ENCODE measurements at regions not wholly inside any gene's neighbourhood (a gene's known extent, or its start where the extent isn't known, plus 50 kb on each side); places are given as distances from the start of the nearest gene placed in this dataset.
"Not testable (repeated sequence)": the region's sequence is repeated elsewhere in the genome, so short reads cannot be mapped to it uniquely, and the experiment has no call there.

DNA sequence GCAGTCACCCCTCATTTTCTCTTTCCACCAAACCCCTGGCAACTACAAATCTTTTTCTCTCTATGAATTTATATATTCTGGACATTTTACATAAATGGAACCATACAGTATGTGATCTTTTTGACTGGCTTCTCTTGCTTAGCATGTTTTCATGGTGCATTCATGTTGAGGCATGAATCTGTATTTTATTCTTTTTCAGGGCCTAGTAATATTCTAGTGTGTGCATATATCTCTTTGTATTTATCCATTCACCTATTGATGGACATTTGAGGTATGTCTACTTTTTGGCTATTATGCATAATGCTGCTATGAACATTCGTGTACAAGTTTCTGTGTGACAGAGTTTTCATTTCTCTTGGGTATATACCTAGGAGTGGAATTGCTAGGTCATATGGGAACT is 78.2 kb downstream of the HACD1 start:
- DNase-seq: no peak

DNA sequence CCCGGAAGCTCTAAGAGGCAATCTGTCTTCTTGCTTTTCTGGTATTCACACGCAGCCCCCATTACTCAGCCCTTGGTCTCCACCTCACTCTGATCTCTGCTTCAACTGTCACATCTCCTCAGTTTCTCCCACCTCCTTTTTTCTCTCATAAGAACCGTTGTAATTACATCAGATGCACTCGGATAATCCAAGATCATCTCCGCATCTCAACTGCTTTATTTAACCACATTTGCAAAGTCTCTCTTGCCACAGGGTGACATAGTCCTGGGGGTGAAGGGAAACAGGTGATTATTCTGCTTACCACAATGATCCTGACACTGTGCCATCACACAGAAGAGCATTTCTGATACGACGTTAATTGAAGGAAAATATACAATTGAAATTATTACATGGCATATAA is 79.9 kb downstream of the HACD1 start:
- DNase-seq: no peak

DNA sequence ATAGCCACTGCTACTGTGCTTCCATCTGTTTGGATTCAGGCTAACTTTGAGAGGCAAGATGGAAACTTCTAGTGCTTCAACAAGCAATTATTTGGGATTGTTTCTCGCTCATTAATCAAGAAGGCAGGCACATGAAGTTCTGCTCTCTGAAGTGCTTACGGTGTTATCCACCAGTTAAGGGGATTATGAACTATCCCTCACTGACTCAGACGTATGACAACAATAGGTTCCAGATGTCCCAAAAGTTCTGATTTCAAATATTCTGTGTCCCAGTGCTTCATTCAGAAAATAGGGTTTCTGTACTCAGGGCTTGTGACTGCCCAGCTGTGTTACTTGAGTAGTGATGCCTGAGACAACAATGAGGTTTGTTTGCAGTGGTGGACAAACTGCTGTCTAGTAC is 81.0 kb downstream of the HACD1 start:
- DNase-seq: no peak

DNA sequence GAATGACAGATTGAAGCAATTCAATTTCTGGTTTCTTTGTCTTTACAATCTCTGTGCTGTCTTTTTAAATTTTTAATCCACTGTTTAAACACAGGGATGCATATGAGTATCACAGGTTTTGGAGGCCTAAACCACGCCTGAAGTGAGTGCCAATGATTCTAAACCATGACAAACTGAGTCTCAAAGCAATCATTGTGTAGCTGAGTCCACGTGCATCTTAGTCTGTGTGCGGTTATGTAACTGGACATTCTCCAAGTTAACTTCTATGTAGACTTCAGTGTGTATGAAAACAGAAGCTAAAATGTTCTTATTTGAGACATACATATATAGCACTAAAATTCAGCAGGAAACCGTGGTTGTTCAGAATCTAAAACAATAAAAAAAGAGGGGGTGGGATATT is 79.3 kb upstream of the ST8SIA6 start:
- no peak for DNase-seq

DNA sequence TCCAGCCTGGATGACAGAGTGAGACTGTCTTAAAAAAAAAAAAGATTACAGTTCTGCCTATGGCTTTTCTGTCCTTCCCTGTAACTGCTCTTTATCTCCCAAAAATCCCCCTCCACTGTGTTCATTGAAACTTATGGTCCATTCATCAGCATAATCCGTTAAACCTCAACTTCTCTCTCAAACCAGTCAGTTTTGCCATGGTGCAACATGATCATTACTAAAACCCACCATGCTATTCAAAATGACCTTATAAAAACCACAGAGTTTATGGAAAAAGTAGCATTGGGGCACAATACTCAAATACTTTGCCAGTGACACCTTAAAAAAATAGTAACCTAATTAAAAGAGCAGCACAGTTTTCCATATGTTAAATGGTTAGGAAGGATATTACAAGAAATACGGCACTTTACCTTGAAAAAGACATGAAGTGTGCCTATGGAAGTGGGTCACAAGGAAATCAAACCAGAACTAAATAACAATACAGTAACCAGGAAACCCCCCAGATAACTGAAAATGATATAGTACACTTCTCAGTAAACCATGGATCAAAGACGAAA is 74.0 kb upstream of the ST8SIA6 start:
- no peak for DNase-seq

DNA sequence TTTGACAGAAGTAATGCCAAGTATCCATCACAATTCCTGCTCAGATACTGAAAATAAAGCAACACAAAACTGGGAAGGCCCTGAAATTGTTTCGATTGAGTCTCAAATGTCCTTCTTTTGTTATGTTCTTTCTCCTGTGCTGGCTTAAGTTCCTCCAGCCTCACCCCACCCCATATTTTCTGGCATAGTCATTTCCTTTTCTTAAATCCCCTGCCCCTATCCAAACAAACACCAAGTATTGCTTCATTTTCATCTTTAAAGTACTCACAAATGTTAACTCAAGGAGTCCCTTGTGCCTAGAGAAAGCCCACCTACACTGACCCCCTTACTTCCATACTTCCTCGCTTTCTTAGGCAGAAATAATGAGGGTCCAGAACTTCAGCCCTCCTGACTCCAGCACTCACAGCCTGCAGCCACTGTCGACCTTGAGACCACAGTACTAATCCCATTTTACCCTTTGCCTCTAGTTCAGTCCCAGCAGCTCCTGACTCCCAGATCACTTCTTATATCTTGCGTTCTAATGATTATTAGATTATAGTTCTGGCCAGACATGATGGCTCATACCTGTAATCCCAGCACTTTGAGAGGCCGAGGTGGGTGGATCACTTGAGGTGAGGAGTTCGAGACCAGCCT is 73.2 kb upstream of the ST8SIA6 start:
- DNase-seq: no peak

DNA sequence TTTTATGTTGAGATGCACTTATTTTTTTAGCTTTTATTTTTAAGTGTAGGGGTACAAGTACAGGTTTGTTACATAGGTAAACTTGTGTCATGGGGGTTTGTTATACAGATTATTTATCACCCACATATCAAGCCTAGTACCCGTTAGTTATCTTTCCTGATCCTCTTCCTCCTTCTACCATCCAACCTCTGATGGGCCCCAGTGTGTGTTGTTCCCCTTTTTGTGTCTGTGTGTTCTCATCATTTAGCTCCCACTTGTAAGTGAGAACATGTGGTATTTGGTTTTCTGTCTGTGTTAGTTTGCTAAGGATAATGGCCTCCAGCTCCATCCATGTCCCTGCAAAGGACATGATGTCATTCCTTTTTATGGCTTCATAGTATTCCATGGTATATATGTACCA is 72.2 kb upstream of the ST8SIA6 start:
- not testable (repeated sequence) for DNase-seq

DNA sequence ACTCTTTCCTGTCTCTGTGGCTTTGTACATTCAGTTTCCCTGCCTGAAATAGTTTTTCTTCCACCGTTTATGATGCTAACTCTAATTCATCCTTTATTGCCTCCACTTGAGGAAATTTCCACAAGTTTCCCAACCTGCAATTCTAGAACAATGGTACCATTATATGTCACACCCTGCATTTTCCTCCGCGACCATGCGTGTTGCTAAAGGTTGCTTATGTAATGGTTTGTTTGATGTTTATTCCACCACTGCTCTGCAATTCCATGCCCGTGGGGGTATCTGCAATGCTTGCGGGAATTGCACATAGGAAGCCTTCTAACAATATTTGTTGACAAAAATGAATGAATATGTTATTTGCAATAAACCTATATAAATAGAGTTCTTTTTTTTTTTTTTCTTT is 69.5 kb upstream of the ST8SIA6 start:
- no peak for DNase-seq

DNA sequence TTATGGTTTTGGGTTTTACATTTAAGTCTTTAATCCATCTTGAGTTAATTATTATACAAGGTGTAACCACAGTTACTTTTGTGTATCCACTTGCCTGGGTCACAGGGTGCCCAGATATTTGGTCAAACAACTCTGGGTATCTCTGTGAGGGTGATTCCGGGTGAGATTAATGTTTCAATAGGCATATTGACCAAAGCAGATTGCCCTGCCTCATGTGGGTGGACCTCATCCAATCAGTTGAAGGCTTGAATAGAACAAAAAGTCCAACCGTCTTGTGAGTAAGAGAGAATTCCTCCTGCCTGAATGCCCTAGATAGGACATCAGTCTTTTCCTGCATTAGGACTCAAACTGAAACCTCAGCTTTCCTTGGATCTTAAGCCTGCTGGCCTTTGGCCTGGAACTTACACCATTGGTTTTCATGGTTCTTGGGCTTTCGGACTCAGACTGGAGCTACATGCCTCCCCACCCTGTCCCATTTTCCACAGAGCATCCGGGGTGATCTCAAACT is 68.9 kb upstream of the ST8SIA6 start:
- DNase-seq: no peak

DNA sequence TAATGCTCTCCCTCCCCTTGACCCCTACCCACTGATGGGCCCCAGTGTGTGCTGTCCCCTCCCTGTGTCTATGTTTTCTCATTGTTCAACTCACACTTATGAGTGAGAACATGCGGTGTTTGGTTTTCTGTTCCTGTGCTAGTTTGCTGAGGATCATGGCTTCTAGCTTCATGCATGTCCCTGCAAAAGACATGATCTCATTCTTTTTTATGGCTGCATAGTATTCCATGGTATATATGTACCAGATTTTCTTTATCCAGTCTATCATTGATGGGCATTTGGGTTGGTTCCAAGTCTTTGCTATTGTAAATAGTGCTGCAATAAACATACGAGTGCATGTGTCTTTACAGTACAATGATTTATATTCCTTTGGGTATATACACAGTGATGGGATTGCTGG is 67.9 kb upstream of the ST8SIA6 start:
- not testable (repeated sequence) for DNase-seq

DNA sequence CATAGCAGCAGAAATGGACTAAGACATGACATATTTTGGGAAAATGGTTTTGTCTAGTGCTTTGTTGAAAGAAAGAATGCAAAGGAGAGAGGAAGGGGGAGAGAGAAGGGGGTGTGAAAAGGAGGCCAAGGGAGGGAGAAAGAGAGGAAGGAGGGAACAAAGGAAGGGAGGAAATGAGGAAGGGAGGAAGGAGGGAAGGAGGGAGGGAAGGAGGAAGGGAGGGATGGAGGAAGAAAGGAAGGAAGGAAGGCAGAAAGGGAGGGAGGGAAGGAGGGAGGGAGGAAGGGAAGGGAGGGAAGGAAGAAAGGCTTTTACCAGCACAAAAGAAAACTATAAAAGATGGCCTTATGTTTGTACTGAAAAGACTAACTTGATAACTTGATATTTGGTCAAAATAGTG is 65.1 kb upstream of the ST8SIA6 start:
- no peak for DNase-seq

DNA sequence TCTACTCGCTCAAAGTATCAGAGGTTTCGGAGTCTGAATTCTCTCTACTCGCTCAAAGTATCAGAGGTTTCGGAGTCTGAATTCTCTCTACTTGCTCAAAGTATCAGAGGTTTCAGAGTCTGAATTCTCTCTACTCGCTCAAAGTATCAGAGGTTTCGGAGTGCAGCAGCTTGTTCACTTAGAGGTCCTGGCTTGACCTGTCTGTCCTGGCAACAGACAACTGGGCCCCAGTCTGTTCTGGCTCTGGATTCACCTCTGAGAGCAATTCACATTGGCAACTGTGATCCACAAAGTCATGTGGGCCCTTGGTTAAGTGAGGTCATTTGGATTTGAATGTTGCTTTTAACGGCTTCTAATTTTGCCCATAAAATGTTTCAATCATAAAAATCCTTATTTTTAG is 63.9 kb upstream of the ST8SIA6 start:
- DNase-seq: no peak

DNA sequence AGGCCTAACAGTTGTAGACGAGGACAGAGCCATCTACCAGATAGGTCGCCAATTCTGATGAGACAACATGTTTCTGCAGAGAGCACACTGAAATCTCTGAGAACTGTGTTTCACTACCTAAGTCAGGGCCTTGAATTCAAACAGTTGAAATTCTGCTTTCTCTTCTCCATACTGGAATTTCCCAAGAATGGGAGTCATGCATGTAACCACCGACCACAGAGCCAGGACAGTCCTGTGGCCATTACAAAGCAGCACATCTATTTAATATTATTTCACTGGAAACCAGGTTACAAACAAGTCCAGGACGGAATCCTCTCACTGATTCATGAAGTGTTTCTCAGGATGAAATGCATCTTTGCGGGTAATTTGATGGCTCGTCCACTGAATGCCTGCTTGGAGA is 62.0 kb upstream of the ST8SIA6 start:
- DNase-seq: no peak

DNA sequence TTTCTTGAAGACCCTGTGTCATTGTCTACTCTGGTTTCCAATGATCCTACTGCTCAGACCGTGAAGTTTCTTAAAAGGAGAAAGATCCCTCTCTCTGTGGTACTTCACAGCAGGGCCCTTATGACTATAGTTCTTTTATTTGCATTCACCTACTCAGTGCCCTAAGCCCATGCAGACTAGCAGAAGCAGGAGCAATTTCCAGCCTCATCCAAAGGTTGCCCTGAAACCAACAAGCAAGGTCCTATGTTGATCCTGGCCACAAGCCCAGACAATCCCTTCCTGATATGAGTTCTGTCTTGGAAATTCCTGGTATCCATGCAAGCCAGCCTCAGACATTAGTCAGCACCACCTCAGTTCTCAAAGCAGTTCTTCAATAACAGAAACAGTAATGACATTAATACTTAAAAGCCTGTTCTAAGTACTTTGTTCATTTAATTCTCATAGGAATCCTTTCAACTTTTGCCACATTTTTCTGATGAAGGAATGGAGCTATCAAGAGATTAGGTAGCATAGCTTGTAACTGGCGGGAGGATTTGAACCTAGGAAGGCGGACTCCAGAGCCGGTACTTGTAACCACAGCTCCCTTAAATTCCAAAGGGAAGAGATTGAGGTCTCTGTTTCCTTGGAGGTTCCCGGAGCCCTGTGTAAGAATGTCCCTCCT is 58.1 kb upstream of the ST8SIA6 start:
- DNase-seq: peak; percentile 26

DNA sequence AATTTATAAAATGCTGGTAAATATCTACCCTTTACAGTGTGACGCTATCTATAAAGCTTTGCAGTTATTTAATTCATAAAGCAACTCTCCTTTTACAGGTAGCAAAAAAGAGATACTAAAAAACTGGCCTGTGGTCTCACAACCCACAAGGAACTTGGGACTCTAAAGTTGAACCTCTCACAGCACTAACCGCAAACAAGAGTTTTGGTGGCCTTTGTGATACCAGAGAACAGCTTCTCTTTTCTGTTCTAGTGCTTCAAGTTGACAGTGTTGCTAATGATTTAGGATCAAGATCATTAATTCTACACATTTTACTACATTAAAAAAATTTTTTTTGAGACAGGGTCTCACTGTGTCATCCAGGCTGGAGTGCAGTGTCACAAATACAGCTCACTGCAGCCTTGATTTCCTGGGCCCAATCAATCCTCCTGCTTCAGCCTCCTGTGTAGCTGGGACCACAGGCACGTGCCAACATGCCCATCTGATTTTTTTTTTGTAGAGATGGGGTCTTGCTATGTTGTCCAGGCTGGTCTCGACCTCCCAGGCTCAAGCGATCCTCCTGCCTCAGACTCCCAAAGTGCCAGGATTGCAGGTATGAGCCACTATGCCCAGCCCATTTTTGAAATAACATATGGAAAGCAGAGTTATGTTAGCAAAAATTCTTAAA is 56.0 kb upstream of the ST8SIA6 start:
- DNase-seq: no peak

DNA sequence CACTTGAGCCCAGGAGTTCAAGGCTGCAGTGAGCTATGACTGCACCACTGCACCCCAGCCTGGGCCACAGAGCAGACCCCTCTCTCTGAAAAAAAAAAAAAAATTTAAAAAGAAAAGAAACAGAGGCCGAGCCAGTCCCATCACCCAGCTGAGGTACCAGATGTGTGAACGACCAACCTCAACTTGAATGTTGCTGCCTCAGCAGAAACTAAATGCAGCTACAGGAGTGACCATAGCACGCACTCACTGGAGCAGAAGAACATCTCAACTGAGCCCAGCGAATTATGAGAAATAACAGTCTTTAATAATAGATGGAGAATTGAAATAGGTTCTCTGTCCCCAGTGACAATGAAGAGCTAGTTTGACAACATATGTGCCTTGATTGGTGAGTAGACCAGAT is 53.1 kb upstream of the ST8SIA6 start:
- DNase-seq: no peak

DNA sequence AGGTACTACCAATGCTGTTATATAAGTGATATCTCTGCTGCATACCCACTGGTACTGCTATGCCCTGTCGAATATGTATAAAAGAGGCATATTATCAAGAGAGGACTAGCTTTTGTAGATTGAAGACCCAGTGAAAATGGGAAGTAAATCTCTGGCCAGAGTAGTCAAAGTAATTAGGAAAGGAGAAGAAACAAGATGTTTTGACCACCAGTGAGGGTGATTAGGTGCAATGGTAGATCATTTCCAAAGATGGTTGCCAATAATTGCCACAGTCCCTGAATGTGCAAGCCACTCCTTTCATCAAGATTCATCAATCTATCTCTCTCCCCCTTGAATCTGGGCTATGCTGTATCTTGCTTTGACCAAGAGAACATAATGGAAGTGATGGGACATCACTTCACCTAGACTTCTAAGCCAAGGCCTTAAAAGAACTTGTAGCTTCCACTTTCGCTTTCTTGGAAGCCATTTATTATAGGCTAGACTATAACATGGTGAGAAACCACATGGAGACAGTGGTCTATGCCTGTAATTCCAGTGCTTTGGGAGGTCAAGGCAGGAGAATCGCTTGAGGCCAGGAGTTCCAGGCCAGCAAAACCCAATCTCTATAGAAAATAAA is 52.6 kb upstream of the ST8SIA6 start:
- DNase-seq: no peak

DNA sequence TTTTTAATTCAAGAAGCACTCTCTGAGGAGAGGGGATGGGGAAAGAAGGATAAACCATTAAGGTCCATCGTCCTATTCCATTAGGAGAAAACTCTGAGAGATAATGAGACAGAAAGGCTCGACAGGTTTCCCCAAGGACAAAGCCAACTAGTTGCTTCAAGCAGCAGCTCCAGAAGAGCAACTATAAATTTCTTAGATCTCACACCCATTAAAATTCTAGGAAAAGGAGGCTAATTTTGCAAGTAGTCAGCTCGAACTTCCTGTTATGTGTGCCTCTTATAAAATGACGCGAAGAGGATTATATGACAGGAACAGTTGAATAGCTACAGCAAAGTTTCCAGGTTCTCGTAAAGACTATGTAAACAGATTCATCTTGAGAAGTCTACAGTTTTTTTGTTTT is 52.0 kb upstream of the ST8SIA6 start:
- DNase-seq: no peak

DNA sequence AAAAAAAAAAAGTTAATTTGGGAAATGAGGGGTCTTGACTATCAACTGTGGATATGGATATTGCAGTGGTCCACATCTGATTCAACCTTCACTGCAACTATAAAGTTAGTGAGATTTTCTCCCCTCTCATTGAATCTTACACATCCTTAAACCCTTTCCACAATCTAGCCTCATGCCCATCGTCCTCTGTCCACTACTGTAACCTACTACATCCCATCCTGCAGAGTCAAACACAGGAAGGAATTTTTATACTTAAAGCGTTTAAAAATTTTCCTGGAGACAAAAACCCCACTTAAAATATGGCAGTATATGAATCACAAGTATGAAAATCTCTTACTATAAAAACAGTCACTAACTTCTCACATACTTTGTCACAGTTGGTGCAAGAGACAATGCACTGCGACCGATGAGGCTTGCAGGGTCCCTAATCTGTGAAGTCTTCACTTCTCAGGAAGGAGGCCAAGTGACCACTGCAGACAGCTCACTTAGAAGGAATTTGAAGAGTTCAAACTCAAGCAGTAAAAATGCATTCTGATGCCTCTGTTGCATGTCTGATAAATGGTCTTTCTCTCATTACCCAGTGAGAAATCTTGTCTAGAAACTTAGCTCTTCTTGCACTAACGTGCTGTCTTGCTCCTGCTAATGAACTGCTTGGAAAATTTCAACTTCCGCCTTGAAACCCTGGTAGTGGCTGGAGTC is 50.3 kb upstream of the ST8SIA6 start:
- no peak for DNase-seq
